SK-N-SH (cell line): ENCODE measurements at regions not wholly inside any gene's neighbourhood (a gene's known extent, or its start where the extent isn't known, plus 50 kb on each side); places are given as distances from the start of the nearest gene placed in this dataset.

ENCODE experiments used
- EP300 ChIP-seq, 2 experiments: IDR thresholded peaks; 2 replicates each; pipeline versions ENCODE4 v1.4.0 to v1.6.1; 2012; ENCODE audit warnings: borderline replicate concordance in 1 of 2, low read depth in 1 of 2, low read length in 1 of 2
- RAD21 ChIP-seq: IDR thresholded peaks from 2 replicates; pipeline ENCODE4 v1.6.1; 2012; ENCODE audit warnings: mild to moderate bottlenecking, low read length
- TF ChIP-seq, protein P1 (sequence below): fragments of 200-600 bp; sonication (generic); IDR thresholded peaks from 2 replicates; pipeline ENCODE4 v1.6.1; 2017; ENCODE audit warnings: antibody characterized with exemption, mild to moderate bottlenecking, moderate library complexity

DNA sequence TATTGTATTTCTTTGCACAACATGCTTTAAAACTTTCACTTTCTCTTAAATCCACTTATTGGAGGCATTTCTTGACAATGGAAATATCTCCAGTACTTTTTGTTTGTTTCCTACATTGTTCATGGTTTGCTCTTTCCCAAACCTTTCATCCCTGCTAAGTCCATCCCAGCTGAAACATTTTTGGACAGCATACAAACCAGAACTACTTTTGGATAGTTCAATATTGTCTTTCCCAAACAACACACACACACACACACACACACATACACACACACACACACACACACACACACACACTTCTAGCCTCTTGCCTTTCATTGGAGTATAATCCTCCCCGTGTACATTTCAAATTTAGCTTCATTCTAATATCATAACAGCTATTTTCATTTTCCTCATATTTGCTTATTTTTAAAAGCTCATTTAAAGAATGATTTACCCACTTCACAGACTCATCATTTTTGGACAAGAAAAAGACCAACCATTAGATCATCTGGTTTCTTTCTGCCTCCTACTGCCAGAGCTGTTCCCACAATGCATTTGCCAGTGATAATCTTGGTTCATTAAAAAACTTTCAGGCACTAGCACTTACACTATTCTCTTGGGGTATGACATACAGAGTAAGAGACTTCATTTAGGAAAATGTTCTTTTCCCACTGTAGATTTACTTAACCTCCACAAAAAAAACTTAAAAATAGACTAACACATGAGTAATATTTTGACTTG lies 248.1 kb downstream of the CD109 start:
- TF ChIP-seq, protein P1, sequence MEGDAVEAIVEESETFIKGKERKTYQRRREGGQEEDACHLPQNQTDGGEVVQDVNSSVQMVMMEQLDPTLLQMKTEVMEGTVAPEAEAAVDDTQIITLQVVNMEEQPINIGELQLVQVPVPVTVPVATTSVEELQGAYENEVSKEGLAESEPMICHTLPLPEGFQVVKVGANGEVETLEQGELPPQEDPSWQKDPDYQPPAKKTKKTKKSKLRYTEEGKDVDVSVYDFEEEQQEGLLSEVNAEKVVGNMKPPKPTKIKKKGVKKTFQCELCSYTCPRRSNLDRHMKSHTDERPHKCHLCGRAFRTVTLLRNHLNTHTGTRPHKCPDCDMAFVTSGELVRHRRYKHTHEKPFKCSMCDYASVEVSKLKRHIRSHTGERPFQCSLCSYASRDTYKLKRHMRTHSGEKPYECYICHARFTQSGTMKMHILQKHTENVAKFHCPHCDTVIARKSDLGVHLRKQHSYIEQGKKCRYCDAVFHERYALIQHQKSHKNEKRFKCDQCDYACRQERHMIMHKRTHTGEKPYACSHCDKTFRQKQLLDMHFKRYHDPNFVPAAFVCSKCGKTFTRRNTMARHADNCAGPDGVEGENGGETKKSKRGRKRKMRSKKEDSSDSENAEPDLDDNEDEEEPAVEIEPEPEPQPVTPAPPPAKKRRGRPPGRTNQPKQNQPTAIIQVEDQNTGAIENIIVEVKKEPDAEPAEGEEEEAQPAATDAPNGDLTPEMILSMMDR = no peak
- no peak for TF ChIP-seq EP300 (IDR thresholded peaks at IDR 0.05; ENCODE audit: borderline replicate concordance in 1 of 2, low read depth in 1 of 2, low read length in 1 of 2)
- TF ChIP-seq RAD21 = no peak
